ENCODE measurements at regions not wholly inside any gene's neighbourhood (a gene's known extent, or its start where the extent isn't known, plus 50 kb on each side); places are given as distances from the start of the nearest gene placed in this dataset.

DNA sequence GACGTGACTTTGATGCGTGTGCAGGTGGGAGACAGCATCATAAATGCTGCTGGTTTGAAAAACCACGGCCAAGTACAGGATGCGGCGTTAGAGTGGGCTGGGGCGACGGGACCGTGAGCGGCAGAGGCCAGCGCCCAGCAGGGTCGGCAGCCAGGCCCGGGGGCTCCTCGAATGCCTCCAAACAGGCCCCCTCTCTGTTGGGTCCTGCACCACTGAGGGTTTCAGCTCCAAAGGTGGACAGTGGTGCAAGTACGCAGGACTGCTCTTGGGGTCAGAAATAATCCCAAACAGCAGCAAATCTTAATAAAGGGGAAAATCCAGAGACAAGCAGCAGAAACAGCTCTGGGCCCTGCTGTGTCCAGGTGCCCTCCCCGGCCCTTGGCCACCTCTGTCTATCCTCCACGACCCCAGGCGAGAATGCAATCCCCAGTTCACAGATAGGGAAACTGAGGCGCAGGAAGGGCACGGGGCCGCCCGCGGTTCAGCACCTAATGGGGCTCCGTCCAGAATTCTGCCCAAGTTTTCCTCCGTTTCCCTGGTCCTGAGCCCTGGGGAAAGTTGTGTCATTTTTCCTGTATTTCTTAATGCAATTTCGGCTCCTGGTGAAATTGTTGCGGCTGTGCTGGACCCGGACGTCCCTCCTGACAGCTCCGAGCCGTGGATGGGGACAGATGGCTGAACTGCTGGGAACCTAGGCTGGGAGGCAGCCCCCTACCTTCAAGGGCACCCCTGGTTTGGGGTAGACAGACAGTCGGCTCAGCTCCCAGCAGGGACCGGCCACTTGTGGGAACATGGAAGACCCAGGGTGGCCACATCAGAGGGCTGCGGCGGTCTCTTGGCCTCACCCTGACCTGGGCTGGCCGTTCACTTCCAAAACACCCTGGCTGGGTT lies 97.4 kb downstream of the FOXL3 start:
- DNase-seq, result no peak

DNA sequence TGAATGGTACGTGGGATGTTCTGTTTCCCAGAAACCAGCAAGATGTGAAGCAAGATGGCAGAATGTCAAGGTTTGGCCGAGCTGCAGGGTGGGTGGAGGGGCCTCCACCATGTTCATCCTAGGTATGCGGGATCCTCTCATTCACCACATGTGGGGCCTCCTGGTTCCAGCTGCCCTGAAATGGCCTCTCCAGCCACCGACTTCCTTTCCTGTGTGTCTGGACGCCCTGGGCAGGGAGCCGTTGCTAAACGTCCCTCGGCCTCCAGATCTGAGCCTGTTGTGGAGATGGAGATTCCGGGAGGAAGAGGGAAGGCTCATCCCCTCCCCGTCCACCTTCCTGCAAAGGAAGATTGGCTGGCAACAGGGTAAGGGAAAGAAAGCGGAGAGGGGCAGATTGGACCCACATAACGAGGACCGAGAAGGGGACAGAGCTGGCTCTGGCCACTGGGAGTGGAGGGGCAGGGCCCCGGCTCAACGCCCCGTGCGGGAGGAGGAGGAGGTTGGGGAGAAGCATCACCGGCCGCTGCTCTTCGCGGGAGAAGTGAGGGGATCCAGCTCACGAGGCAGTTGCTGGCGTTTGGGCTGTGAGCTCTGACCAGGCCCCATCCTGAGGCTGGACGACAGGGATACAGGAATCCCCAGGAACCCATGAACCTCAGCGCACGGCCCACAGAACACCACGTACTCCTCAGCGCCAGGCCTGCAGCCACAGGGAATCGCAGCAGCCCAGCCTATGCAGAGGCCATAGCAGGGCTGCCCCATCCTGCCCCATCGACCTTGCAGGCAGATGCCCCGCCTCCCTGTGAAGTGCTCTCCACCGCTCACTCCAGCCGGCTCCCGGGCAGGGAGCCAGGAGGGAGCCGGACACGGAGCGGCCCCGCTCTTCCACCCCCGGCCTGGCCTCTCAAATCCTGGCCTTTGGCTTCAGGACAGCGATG lies 98.3 kb downstream of the FOXL3 start:
- no peak for DNase-seq

DNA sequence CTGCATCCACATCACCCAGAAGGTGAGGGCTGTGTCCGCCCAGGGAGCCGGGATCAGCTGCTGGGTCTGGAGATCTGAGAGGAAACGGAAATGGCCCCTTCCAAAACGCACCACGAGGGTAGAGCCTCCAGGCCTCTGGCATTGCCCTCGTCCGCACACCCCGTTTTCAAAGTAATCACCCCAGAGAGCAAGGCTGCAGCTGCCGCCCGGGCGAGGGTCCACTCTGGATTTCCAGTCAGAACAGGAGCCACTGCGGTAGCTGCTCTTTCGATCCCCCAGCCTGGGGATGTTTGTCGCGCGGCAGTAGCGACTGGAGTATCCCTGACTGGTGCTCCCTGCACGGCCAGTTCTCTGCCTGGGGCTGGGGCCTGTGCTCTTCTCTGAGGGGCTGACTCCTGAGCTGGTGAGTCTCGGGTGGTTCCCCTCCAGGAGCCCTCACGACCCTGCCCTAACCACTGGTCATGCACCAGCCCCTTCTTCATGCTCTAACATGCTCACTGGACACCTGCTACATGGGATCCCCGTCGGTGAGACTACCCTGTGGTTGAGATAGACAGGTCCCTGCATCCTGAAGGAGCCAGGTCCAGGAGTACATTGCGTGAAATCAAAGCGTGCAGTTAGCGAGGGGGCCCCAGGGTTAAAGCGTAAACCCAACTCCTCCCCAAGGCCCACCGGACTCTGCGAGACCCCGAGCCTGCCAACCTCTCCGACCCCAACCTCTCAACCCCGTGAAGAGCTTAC lies 99.2 kb downstream of the FOXL3 start:
- no peak for DNase-seq

DNA sequence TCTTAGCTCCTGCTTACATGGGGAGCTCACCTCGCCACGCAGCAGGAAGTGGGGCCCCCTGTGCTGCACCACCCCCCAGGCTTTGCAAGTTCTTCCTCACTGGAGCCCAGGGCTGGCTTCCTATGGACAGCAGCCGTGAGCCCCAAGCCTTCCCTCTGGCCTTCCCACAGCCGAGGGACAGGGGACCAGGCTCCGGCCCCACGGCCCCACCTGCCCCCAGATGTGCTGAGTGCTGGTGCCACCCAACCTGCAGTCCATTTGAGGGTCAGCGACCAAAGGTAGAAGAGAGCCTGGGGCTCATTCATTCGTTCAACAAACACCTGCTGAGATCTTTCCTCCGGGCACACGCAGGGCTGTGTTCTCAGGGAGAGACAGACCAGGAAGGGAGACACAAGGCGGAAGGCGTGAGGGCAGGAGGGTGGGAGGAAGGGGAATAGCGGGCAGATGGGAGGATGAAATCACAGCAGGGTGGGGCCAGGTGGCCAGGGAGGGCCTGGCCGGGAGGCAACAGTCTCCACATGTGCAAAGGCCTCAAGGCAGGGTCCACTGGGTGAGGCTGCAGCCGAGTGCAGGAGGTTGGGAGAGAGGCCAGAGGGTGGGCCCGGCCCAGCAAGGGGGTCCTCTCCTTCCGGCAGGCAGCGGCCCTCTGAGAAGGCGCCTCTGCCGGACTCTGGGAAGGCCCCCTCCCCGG lies 100.1 kb downstream of the FOXL3 start:
- no peak for DNase-seq

DNA sequence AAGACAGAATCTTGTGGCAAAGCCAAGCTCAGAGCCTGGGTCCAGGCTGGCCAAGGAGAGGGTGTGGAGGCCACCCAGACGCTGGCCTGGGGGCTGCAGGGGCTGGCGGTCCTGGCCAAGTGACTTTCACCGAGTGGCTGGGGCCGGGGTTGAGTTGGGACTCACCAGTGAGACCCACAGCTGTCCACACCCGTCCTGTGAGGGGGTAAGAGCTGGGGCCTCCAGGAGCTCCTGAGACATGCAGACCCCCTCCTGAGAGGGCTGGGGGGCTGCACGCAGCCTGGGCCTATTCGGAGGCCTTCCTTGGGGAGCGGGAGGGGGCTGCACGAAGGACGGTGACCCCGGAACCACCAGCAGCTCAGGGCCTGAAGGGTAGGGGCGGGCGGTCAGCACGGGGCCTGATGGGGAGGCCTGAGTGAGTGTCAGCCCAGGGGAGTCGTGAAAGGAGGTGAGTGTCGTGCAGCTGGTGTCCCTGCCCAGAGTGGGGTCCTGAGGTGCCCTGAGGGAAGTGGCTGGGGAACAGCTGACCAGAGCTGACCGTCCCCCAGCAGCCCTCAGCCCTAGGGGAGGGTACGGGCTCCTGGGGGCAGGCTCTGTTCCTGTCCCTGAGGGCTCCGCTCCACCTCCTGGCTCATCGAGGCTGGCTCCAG lies 100.9 kb downstream of the FOXL3 start:
- no peak for DNase-seq

DNA sequence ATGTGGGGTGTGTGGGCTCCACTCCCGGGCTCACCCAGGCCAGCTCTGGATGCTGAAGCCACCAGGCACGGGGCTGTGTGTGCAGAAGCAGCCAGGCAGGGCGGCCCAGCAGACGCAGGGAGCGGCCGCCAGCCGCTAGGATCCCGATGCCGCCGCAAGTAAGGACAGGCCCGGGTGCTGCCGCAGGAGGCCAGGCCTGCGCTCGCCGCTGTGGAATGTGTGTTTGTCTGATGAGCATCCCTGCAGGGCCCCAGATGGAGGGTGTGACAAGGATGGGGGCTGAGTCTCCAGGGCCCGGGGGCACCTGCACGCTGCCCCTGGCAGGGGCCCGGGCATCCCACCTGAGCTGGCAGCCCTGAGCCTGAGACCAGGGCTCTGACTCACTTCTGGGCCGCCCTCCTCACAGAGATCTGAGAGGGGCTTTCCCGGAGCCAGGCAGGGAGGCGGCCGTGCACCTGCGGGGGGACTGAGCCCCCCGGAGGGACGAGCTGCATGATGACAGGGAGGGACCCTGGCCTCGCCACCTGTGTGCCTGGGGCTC lies 101.5 kb downstream of the FOXL3 start:
- no peak for DNase-seq

DNA sequence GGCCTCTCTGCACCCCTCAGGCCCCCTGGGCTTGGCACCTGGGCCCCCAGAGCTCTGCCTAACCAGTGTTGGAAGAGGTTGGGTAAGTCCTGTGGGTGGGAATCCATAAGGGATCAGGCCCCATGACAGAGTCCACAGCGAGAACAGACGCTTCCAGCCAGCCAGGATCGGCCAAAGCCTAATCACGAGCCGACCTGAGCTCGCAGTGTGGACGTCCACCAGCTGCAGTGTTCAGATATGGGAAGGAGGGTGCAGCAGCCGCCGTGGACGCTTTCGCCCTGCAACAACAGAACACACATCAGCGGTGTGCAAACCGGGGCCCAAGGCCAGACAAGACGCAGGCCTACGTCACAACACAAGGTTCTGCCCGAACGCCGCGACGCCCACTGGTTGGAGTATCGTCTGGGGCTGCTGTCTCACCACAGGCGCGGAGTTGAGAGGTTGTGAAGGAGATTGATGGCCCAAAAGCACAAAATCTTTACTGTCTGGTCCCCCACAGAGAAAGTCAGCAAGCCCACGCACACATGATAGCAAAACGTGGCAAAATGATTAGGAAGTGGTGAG lies 102.1 kb downstream of the FOXL3 start:
- no peak for DNase-seq

DNA sequence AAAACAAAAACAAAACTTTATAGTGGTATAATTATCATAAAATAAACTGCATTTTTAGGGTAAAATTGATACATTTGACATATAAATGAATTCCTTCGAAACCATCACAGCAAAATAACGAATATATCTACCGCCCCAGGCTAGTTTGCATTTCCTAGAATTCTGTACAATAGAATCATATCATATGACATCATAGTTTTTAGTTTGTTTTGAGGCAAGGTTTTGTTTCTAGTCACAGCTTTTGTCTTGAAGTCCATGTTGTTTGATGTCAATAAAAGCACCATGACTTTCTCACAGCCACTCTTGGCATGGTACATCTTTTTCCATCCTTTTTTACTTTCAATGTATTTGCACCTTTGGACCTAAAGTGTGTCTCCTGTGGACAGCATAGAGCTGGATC lies 102.9 kb downstream of the FOXL3 start:
- DNase-seq, result no peak

DNA sequence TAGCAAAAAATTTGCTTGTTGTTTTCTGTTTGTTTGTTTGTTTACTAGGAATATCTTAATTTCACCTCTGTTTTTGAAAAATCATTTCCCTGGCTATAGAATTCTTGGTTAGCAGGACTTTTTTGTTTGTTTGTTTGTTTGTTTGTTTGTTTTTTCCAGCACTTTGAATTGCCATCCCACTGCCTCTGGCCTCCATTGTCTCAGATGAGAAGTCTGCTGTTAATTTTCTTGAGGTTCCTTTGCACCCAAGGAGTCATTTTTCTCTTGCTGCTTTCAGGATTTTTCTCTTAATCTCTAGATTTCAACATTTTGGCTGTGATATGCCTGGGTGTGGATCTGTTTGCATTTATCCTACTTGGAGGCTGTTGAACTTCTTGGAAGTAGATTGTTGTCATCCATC lies 105.7 kb downstream of the FOXL3 start:
- DNase-seq, result no peak

DNA sequence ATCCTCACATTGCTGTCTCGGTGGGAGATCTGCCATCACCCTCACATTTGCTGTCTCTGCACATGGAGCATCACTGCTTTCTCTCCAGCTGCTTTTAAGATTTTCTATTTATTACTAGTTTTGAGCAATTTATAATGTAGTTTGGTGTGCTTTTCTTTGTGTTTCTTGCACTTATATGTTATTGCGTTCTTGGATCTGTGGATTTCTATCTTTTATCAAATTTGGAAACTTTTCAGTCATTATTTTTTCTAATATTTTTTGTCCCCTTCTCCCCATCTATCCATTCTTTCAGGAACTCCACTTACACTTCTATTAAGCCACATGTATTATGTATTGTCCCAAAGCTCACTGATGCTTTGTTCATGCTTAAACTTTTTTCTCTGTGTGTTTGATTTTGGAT lies 108.9 kb downstream of the FOXL3 start:
- no peak for DNase-seq

DNA sequence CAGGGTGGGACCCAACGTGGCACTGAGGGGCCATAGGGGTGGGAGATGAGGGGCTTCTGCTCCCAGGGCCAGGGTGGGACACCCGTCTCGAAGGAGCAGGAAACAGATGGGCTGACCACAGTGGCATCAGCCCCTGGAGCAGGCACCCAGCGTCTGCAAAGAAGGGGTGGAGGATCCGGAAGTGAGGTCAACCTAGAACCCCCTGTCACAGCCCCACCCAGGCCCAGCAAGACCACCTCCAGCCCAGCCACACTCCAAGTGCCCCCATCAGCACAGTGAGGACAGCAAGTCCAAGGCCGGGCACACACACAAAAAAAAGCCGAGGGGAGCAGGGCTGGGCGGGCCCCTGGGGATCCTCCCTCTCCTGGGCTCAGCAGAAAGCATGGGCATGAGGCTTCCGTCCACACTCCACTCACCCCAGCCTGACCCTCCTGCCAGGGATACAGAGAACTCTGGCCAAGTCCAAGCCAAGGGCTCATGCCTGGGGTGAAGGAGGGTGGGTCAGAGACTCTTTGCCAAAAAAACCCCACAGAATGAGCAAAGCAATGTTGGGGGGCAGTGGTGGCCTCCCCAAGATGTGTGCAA lies 111.0 kb downstream of the FOXL3 start:
- DNase-seq, result no peak

DNA sequence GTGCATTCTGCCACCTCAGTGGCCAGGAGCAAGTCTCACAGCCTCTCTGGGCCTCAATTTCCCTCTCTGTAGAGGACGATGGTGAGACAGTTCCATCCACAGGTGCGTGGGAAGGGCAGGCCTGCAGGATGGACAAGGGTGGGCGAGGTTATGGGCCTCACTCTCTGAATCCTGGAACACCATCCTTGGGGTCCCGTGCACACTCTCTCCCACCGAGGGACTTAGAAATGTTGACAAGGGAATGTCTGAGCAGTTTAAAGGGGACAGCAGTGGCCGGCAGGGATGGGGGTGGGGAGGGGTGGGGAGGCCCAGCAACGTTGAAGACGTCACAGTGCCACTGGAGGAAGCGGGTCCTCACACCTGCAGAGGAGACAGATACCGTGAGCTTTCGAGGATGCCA lies 111.5 kb downstream of the FOXL3 start:
- no peak for DNase-seq

DNA sequence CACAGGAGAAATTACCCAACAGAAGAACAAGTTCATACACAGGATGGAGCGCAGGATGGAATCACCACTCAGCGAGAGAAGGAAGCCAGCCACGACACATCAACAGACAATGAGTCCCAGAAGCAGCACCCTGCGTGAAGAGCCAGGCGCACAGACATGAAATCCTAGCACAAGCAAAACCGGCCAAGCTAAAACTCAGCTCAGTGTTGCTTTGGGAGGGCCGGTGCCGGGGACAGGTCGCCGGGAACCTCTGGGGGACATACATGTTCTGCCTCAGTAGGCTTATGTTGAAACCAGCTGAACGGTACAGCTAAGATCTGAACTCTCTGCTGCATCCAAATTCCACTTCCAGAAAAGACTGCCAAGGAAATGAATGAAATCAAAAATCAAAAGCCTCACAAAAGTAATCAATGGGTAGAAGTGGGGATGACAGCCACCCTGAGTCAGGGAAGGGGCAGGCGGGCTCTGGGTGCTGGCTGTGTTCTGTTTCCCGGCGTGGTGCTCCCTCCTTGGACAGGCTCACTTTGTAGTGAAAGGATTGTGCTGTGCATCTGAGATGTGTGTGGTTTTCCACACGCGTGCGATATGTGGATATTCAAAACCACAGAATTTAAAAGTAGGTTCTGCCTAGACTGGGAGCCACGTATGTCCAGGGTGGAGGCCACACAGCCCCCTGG lies 114.7 kb downstream of the PDGFA start:
- DNase-seq, result no peak

DNA sequence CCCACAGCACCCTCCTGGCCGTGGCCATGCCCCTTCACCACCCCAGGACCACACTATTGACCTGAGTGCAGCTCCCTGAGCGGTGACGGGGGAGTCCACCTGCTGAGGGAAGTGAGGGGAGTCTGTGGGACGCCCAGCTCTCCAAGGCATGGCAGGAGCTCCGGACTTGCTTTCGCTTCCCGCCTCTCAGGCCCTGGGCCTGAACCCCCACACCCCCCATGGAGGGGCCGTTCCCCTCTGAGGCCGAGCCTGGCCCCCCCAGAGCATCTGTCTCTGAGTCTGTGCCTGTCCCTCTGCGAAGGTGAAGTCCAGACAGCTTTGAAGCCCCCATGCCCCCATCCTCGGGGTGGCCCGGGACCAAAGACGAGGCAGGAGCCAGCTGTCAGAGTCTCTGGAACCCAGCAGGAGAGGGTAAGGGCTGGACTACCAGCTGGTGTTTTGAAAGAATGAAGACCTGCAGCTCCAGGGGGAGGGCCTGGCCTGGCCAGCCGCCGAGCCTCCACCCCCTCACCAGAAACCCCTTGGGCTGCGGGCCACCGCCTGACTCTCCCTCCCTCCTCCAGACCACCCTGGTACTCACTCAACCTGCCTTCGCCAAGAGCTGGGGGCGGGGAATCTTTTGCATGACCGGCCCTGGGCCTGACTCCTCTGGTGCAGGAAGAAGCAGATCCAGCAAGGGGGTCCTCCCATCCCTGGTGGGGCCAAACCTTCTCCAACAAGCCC lies 114.0 kb downstream of the PDGFA start:
- DNase-seq, result no peak

DNA sequence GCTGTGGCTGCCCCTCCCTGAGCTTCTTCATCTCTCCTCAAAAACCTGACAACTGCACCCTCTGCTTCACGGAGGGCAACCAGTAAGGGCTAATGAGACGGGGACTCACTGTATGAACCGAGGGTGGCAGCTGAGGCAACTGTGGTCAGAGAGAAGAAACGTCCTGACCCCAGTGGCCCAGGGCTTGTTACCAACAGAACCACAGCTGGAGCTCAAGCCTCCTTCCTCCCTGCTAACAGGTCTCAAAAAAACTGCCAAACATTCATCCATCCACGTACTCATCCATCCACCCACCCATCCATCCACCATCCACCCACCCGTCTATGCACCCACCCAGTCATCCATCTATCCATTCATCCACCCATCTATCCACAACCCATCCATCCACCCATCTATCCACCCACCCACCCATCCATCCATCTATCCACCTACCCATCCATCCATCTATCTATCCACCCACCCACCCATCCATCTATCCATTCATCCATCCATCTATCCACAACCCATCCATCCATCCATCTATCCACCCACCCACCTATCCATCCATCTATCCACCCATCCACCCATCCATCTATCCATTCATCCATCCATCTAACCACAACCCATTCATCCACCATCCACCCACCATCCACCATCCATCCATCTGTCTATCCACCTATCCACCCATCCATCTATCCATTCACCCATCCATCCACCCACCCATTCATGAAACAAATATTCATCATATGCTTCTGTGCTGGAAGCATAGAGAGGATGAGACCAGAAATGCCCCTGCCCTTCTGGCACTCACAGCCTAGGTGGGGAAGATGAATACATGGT lies 111.7 kb downstream of the PDGFA start:
- no peak for DNase-seq

DNA sequence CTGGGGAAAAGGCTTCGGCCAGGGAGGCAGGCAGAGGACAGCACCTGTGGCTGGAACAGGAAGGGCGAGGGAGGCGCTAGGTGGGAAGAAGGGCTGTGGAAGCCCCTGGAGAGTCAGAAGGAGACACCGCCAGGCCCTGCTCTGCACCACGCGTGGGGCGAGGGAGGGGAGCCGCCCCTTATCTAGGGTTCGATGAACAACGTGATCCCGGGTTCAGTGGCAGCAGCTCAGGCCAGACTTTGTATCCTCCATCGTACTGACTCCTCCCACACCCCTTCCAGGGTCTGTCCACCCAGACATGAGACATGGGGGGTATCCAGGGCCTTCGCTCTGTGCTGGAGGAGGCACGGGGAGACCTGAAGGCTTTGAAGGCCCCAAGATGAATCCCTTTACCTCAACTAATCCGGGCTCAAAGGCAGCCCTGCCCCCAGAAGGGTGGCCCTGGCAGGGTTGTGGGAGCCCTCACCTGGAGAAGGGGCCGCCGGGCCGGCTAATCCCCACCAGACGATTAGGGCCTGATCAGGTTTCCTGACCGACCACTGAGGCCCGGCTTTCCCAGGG lies 110.8 kb downstream of the PDGFA start:
- no peak for DNase-seq

DNA sequence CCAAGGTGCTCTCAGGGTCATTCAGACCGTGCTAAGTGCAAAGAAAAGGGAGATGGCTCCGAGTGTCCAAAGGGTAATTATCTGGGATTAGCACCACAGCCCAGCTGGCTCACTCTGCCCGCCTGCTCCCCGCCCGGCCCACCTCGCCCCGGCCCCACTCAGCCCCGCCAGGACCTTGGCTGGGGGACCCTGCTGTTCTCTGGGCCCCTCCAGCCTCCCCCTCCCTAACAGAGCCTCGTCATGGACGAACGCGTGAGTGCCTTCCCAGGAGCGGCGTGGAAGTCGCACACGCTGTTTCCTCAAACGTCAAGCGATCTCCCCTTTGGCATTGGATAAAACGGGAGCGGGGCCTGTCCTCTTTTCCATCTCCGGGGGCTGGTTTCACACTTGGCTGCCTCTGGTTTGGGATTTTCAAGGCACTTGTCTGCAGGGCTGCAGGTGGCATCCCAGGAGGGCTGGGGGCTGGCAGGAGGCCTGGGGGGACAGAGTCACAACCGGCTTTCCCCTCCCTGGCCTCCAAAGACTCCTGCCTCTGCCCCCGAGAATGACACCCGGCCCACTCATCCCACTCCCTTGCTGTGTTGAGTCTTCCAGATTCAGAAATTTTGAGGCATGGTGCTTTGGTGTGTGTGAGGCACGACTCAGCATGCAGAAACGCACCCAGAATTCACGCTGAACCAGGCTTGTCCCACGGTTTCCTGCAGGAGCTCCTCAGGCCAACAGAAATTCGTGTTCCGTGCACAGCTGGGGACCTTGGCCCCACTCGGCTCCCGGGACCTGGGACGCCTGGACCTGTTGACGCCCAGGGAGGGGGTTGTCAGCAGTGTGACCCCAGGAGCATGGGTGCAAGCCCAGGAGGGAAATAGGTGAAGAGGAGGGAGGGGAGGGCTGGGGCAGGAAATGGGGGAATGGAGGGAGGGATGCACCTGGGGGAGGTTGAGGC lies 110.0 kb downstream of the PDGFA start:
- no peak for DNase-seq
